Esophagus squamous epithelium (tissue), 4 donors: ENCODE measurements at regions not wholly inside any gene's neighbourhood (a gene's known extent, or its start where the extent isn't known, plus 50 kb on each side); places are given as distances from the start of the nearest gene placed in this dataset.

ENCODE experiments used
- POLR2A ChIP-seq, 4 donors: fragments of 450-650 bp; IDR thresholded peaks; one replicate each; pipeline ENCODE4 v1.6.1; 2017; ENCODE audit warnings: antibody characterized with exemption in 4 of 4, mild to moderate bottlenecking in 4 of 4, moderate library complexity in 3 of 4
- TF ChIP-seq, protein P1 (sequence below), 6 experiments: fragments of 450-650 bp in 4 of 6; fragments of 200-600 bp in 2 of 6; sonication (generic) in 2 of 6; IDR thresholded peaks; one replicate each; pipeline ENCODE4 v1.5.1; 2016 to 2019; ENCODE audit warnings: antibody characterized with exemption in 6 of 6, mild to moderate bottlenecking in 4 of 6, moderate library complexity in 4 of 6

DNA sequence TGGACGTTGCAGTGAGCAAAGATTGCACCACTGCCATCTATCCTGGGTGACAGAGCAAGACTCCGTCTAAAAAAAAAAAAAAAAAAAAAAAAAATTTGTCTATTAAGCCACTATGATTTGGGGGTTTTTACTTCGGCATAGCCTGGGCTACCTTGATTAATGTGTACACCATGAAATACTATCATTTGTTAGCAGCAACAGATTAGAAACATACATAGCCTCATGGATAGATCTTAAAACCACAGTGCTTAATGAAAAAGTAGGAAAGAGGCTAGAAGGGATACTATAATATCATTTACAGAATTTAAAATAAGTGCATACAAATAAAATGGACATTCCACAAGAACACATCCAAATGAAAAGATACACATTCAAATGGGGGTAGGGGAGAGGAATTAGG is 77.3 kb upstream of the IL6 start:
- TF ChIP-seq, protein P1, sequence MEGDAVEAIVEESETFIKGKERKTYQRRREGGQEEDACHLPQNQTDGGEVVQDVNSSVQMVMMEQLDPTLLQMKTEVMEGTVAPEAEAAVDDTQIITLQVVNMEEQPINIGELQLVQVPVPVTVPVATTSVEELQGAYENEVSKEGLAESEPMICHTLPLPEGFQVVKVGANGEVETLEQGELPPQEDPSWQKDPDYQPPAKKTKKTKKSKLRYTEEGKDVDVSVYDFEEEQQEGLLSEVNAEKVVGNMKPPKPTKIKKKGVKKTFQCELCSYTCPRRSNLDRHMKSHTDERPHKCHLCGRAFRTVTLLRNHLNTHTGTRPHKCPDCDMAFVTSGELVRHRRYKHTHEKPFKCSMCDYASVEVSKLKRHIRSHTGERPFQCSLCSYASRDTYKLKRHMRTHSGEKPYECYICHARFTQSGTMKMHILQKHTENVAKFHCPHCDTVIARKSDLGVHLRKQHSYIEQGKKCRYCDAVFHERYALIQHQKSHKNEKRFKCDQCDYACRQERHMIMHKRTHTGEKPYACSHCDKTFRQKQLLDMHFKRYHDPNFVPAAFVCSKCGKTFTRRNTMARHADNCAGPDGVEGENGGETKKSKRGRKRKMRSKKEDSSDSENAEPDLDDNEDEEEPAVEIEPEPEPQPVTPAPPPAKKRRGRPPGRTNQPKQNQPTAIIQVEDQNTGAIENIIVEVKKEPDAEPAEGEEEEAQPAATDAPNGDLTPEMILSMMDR (IDR thresholded peaks at IDR 0.05) = no peak
- TF ChIP-seq POLR2A (IDR thresholded peaks at IDR 0.05) = no peak
